H1 (cell line): ENCODE measurements at regions not wholly inside any gene's neighbourhood (a gene's known extent, or its start where the extent isn't known, plus 50 kb on each side); places are given as distances from the start of the nearest gene placed in this dataset.

ENCODE experiments used
- CTCF ChIA-PET: fragments of 300-600 bp; sonication (Branson Sonifier 250); formaldehyde crosslinking; loops from one replicate; lab custom pipeline; 2021; ENCODE audit not compliant: partially characterized antibody; lab: Charles Lee
- POLR2A ChIA-PET: fragments of 300-600 bp; sonication (Branson Sonifier 250); formaldehyde crosslinking; loops from one replicate; lab custom pipeline; 2021; ENCODE audit warnings: inconsistent platforms; ENCODE audit not compliant: partially characterized antibody; lab: Charles Lee
- DNase-seq, 2 experiments: peaks; one replicate each; pipeline versions ENCODE4 v3.0.0 to v3.0.0-alpha.2; 2010 to 2022; ENCODE audit warnings: low spot score in 2 of 2, low read depth in 1 of 2, mixed read lengths in 1 of 2
- FAIRE-seq: peaks from 2 replicates; lab custom pipeline; 2011; peaks lifted over from hg19 to GRCh38; lab: Jason Lieb, UNC
- H2AFZ ChIP-seq: 2 replicates; pipeline ENCODE4 v1.8.1; 2012; ENCODE audit warnings: low read length, inconsistent platforms
- H2AK5ac ChIP-seq: 2 replicates; pipeline ENCODE4 v1.6.1; 2013; ENCODE audit warnings: low read depth, low read length
- H2BK120ac ChIP-seq: replicated peaks from 2 replicates; pipeline ENCODE3; 2013; ENCODE audit warnings: low read depth, low read length, inconsistent platforms
- H2BK12ac ChIP-seq: 2 replicates; pipeline ENCODE4 v1.6.1; 2013; ENCODE audit warnings: low read depth, low read length
- H2BK15ac ChIP-seq: 2 replicates; pipeline ENCODE4 v1.6.1; 2013; ENCODE audit warnings: low read length
- H2BK20ac ChIP-seq: 2 replicates; pipeline ENCODE4 v1.6.1; 2013; ENCODE audit warnings: low read length
- H2BK5ac ChIP-seq: 2 replicates; pipeline ENCODE4 v1.6.1; 2013; ENCODE audit warnings: low read depth, low read length
- H3K14ac ChIP-seq: 2 replicates; pipeline ENCODE4 v1.6.1; 2013; ENCODE audit warnings: inconsistent platforms; ENCODE audit not compliant: insufficient read length
- H3K18ac ChIP-seq: 2 replicates; pipeline ENCODE4 v1.6.1; 2013; ENCODE audit warnings: low read length; ENCODE audit errors: extremely low read depth
- H3K23ac ChIP-seq: 2 replicates; pipeline ENCODE4 v1.6.1; 2013; ENCODE audit warnings: inconsistent platforms; ENCODE audit not compliant: insufficient read length
- H3K23me2 ChIP-seq: 2 replicates; pipeline ENCODE4 v1.6.1; 2013; ENCODE audit warnings: low read depth, low read length
- H3K27ac ChIP-seq: 2 replicates; pipeline ENCODE4 v1.6.1; 2011; ENCODE audit warnings: low read depth, low read length, inconsistent platforms
- H3K27me3 ChIP-seq, 4 experiments: replicated peaks in 1 of 4; 1 replicate in 1 of 4; 2 replicates in 3 of 4; pipeline versions ENCODE4 v1.6.1 to v1.8.1; 2011 to 2013; ENCODE audit warnings: low read length in 3 of 4, mild to moderate bottlenecking in 3 of 4, inconsistent platforms in 2 of 4, mixed read lengths in 2 of 4, moderate library complexity in 1 of 4; ENCODE audit not compliant: control insufficient read depth in 3 of 4, insufficient read depth in 3 of 4; ENCODE audit errors: extremely low read depth in 1 of 4
- H3K36me3 ChIP-seq, 4 experiments: 2 replicates each; pipeline versions ENCODE4 v1.6.1 to v1.8.1; 2011 to 2013; ENCODE audit warnings: mild to moderate bottlenecking in 4 of 4, low read length in 3 of 4, moderate library complexity in 2 of 4, control low read depth in 1 of 4, inconsistent platforms in 1 of 4; ENCODE audit not compliant: insufficient read depth in 4 of 4, control insufficient read depth in 2 of 4
- H3K4ac ChIP-seq: replicated peaks from 2 replicates; pipeline ENCODE3; 2013; ENCODE audit warnings: low read length, low read depth, mixed read lengths, inconsistent platforms; ENCODE audit not compliant: insufficient read length
- H3K4me1 ChIP-seq, 4 experiments: replicated peaks in 1 of 4; 1 replicate in 1 of 4; 2 replicates in 3 of 4; pipeline versions ENCODE4 v1.6.1 to v1.8.1; 2011 to 2013; ENCODE audit warnings: low read length in 3 of 4, inconsistent platforms in 2 of 4, mixed read lengths in 1 of 4; ENCODE audit not compliant: insufficient read depth in 4 of 4, control insufficient read depth in 3 of 4
- H3K4me2 ChIP-seq, 2 experiments: 2 replicates each; pipeline versions ENCODE4 v1.6.1 to v1.8.1; 2011 to 2013; ENCODE audit warnings: low read depth in 2 of 2, low read length in 2 of 2, control low read depth in 1 of 2, inconsistent platforms in 1 of 2, mild to moderate bottlenecking in 1 of 2; ENCODE audit not compliant: insufficient read depth in 1 of 2
- H3K4me3 ChIP-seq, 4 experiments: fragments of 200-600, 300-600 bp in 1 of 4; sonication (generic), shearing (Covaris generic), sonication (Bioruptor Twin) in 1 of 4; 2 replicates each; pipeline versions ENCODE4 v1.5.1 to v1.8.1; 2011 to 2016; ENCODE audit warnings: low read length in 4 of 4, low read depth in 3 of 4, control low read depth in 2 of 4, inconsistent platforms in 2 of 4, mild to moderate bottlenecking in 2 of 4, mixed read lengths in 1 of 4, moderate library complexity in 1 of 4; ENCODE audit not compliant: insufficient read depth in 2 of 4; ENCODE audit errors: extremely low read depth in 1 of 4
- H3K56ac ChIP-seq: replicated peaks from 2 replicates; pipeline ENCODE3; 2013; ENCODE audit warnings: low read depth, mild to moderate bottlenecking, mixed read lengths, low read length, inconsistent platforms; ENCODE audit not compliant: insufficient read length
- H3K79me1 ChIP-seq: 2 replicates; pipeline ENCODE4 v1.6.1; 2013; ENCODE audit warnings: low read depth, low read length, control low read depth
- H3K79me2 ChIP-seq, 2 experiments: 2 replicates each; pipeline versions ENCODE4 v1.6.1 to v1.8.1; 2012 to 2013; ENCODE audit warnings: low read length in 2 of 2, mild to moderate bottlenecking in 2 of 2, inconsistent platforms in 1 of 2; ENCODE audit not compliant: insufficient read depth in 2 of 2, control insufficient read depth in 1 of 2
- H3K9ac ChIP-seq, 4 experiments: replicated peaks in 1 of 4; 1 replicate in 1 of 4; 2 replicates in 3 of 4; pipeline versions ENCODE4 v1.6.1 to v1.8.1; 2011 to 2013; ENCODE audit warnings: low read depth in 3 of 4, low read length in 3 of 4, control low read depth in 2 of 4, mild to moderate bottlenecking in 2 of 4, moderate library complexity in 2 of 4, inconsistent platforms in 1 of 4; ENCODE audit errors: extremely low read depth in 1 of 4
- H3K9me3 ChIP-seq, 2 experiments: 2 replicates each; pipeline versions ENCODE4 v1.6.1 to v1.8.1; 2012 to 2013; ENCODE audit warnings: mild to moderate bottlenecking in 2 of 2, moderate library complexity in 2 of 2, control low read depth in 1 of 2, inconsistent platforms in 1 of 2, low read depth in 1 of 2, low read length in 1 of 2, mixed read lengths in 1 of 2; ENCODE audit not compliant: insufficient read depth in 2 of 2
- H4K20me1 ChIP-seq, 2 experiments: replicated peaks in 1 of 2; 2 replicates each; pipeline versions ENCODE3 to v1.8.1; 2011 to 2013; ENCODE audit warnings: inconsistent platforms in 2 of 2, low read length in 2 of 2, mild to moderate bottlenecking in 1 of 2; ENCODE audit not compliant: insufficient read depth in 2 of 2, control insufficient read depth in 1 of 2
- H4K5ac ChIP-seq: 2 replicates; pipeline ENCODE4 v1.6.1; 2013; ENCODE audit warnings: low read length, low read depth, mixed read lengths, inconsistent platforms; ENCODE audit not compliant: insufficient read length
- H4K8ac ChIP-seq: 2 replicates; pipeline ENCODE4 v1.8.0; 2013; ENCODE audit warnings: mild to moderate bottlenecking, moderate library complexity, low read length, inconsistent platforms; ENCODE audit not compliant: insufficient read depth; ENCODE audit errors: extremely low read depth
- H4K91ac ChIP-seq: replicated peaks from 2 replicates; pipeline ENCODE3; 2013; ENCODE audit warnings: low read length, mixed read lengths, inconsistent platforms; ENCODE audit not compliant: insufficient read length
- KDM5A ChIP-seq: fragments of 200-600 bp; IDR thresholded peaks from 2 replicates; pipeline ENCODE4 v1.7.1; 2012; ENCODE audit warnings: mild to moderate bottlenecking, low read length, inconsistent platforms, mixed read lengths
- SAP30 ChIP-seq: fragments of 300-600 bp; sonication (generic); IDR thresholded peaks from 2 replicates; pipeline ENCODE4 v1.7.1; 2012; ENCODE audit warnings: low read length, moderate library complexity, mild to moderate bottlenecking, inconsistent platforms; ENCODE audit not compliant: insufficient read depth, insufficient replicate concordance
- TAF7 ChIP-seq: optimal IDR thresholded peaks from 2 replicates; pipeline ENCODE3; 2011; ENCODE audit warnings: low read depth, mild to moderate bottlenecking, inconsistent platforms, low read length, moderate library complexity, borderline replicate concordance
- YY1 ChIP-seq: IDR thresholded peaks from 2 replicates; pipeline ENCODE4 v1.6.1; 2011; ENCODE audit warnings: low read depth, mild to moderate bottlenecking, low read length
- WGBS, 2 experiments: shearing (Covaris generic) in 1 of 2; methylation state at CpG; one replicate each; pipeline versions ENCODE4 v1.1.6 to v1.1.7; 2013 to 2015; ENCODE audit warnings: low lambda C conversion rate in 2 of 2, mixed read lengths in 2 of 2, inconsistent platforms in 1 of 2, low coverage in 1 of 2, missing lambda C conversion rate in 1 of 2; ENCODE audit not compliant: insufficient replicate concordance in 2 of 2, insufficient coverage in 1 of 2, insufficient read length in 1 of 2; ENCODE audit errors: extremely low coverage in 1 of 2, missing lambda C conversion rate in 1 of 2; 5-methylcytosine and 5-hydroxymethylcytosine counted together

GRCh38 chr11:25755381-25755780 is 576.5 kb upstream of the ANO3 start:
- H3K27me3 ChIP-seq = no peaks in the 10 kb centered on the region
- CTCF ChIA-PET = interaction anchor here (1.2 to 3.8 kb wide), 2 partner anchors 11 to 20 kb away, joined by 3 to 20 read pairs; no protein-coding TSS in a partner anchor
- no peak for FAIRE-seq

More at GRCh38 chr11:25755381-25755780, 576.5 kb upstream of the ANO3 start:
- Histone ChIP-seq H3K36me3 (peaks cover 0 to 4% (median 0%) of the 10 kb centered on the region in 4 experiments; a peak in 2 of 8 replicates), H3K4ac (no peak overlapping the region), H2BK15ac (no peak overlapping the region), H3K56ac (no peak overlapping the region), H3K79me2 (no peaks in the 10 kb centered on the region), H3K14ac (no peak overlapping the region), H2AFZ (no peak overlapping the region), H4K5ac (no peak overlapping the region), H2BK5ac (no peak overlapping the region), H3K4me1 (no peaks in the 10 kb centered on the region), H4K91ac (no peak overlapping the region), H2BK12ac (no peak overlapping the region), H2AK5ac (no peak overlapping the region), H3K4me2 (no peak overlapping the region), H3K9ac (no peak overlapping the region), H3K4me3 (no peak overlapping the region), H3K23me2 (no peaks in the 10 kb centered on the region), H4K8ac (no peak overlapping the region), H3K9me3 (peaks cover 9 to 14% of the 10 kb centered on the region in 2 experiments), H4K20me1 (no peaks in the 10 kb centered on the region), H2BK120ac (no peak overlapping the region), H2BK20ac (no peak overlapping the region), H3K27ac (no peak overlapping the region), H3K23ac (no peak overlapping the region), H3K79me1 (no peaks in the 10 kb centered on the region), H3K18ac (no peak overlapping the region)
- DNase-seq = no peak
- no peak for TF ChIP-seq SAP30
- no peak for TF ChIP-seq TAF7
- TF ChIP-seq YY1 = no peak
- TF ChIP-seq KDM5A = no peak
- POLR2A ChIA-PET = no interaction called here
- 23% methylated on average over 2 of the region's 2 CpGs; no CpG with 5 or more reads in 1 of the 2 experiments for WGBS, 2 experiments
